ENCODE measurements at regions not wholly inside any gene's neighbourhood (a gene's known extent, or its start where the extent isn't known, plus 50 kb on each side); places are given as distances from the start of the nearest gene placed in this dataset.

DNA sequence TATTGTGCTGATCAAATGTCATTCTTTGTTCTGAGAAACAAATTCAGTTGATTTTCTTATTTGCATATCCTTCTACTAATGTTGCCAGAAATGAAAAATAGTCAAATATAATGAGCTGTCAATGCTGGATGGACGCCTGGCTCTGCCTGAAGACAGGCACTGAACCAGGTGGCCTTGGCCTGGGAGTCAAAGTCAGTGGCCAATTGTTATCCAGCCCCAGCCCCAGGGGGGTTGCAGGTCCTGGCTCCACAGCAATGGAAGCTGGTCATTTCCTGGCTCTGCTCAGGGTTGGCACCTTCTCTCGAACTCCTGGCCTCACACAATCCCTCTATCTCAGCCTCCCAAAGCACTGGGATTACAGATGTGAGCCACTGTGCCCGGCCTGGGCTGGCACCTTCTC, 176.8 kb upstream of the GLI2 start:
- no peak for TF ChIP-seq FOXK2 (IDR thresholded peaks at IDR 0.05)
- TF ChIP-seq, protein P1, sequence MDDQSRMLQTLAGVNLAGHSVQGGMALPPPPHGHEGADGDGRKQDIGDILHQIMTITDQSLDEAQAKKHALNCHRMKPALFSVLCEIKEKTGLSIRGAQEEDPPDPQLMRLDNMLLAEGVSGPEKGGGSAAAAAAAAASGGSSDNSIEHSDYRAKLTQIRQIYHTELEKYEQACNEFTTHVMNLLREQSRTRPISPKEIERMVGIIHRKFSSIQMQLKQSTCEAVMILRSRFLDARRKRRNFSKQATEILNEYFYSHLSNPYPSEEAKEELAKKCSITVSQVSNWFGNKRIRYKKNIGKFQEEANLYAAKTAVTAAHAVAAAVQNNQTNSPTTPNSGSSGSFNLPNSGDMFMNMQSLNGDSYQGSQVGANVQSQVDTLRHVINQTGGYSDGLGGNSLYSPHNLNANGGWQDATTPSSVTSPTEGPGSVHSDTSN (CRISPR knock-in tag; IDR thresholded peaks at IDR 0.05; ENCODE audit: borderline replicate concordance), result no peak
- TF ChIP-seq YY1 (IDR thresholded peaks at IDR 0.05; ENCODE audit: insufficient read depth, insufficient replicate concordance, low read depth, low read length), result no peak
- TF ChIP-seq, protein P2, sequence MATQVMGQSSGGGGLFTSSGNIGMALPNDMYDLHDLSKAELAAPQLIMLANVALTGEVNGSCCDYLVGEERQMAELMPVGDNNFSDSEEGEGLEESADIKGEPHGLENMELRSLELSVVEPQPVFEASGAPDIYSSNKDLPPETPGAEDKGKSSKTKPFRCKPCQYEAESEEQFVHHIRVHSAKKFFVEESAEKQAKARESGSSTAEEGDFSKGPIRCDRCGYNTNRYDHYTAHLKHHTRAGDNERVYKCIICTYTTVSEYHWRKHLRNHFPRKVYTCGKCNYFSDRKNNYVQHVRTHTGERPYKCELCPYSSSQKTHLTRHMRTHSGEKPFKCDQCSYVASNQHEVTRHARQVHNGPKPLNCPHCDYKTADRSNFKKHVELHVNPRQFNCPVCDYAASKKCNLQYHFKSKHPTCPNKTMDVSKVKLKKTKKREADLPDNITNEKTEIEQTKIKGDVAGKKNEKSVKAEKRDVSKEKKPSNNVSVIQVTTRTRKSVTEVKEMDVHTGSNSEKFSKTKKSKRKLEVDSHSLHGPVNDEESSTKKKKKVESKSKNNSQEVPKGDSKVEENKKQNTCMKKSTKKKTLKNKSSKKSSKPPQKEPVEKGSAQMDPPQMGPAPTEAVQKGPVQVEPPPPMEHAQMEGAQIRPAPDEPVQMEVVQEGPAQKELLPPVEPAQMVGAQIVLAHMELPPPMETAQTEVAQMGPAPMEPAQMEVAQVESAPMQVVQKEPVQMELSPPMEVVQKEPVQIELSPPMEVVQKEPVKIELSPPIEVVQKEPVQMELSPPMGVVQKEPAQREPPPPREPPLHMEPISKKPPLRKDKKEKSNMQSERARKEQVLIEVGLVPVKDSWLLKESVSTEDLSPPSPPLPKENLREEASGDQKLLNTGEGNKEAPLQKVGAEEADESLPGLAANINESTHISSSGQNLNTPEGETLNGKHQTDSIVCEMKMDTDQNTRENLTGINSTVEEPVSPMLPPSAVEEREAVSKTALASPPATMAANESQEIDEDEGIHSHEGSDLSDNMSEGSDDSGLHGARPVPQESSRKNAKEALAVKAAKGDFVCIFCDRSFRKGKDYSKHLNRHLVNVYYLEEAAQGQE (IDR thresholded peaks at IDR 0.05; ENCODE audit: borderline replicate concordance in 1 of 2, low read depth in 1 of 2, low read length in 2 of 2), result no peak
- TF ChIP-seq ZNF30 (CRISPR knock-in tag; IDR thresholded peaks at IDR 0.05), result no peak
- TF ChIP-seq, protein P3, sequence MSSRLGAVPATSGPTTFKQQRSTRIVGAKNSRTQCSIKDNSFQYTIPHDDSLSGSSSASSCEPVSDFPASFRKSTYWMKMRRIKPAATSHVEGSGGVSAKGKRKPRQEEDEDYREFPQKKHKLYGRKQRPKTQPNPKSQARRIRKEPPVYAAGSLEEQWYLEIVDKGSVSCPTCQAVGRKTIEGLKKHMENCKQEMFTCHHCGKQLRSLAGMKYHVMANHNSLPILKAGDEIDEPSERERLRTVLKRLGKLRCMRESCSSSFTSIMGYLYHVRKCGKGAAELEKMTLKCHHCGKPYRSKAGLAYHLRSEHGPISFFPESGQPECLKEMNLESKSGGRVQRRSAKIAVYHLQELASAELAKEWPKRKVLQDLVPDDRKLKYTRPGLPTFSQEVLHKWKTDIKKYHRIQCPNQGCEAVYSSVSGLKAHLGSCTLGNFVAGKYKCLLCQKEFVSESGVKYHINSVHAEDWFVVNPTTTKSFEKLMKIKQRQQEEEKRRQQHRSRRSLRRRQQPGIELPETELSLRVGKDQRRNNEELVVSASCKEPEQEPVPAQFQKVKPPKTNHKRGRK (CRISPR knock-in tag; IDR thresholded peaks at IDR 0.05), result no peak
- TF ChIP-seq, protein P4, sequence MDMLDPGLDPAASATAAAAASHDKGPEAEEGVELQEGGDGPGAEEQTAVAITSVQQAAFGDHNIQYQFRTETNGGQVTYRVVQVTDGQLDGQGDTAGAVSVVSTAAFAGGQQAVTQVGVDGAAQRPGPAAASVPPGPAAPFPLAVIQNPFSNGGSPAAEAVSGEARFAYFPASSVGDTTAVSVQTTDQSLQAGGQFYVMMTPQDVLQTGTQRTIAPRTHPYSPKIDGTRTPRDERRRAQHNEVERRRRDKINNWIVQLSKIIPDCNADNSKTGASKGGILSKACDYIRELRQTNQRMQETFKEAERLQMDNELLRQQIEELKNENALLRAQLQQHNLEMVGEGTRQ (IDR thresholded peaks at IDR 0.05; ENCODE audit: low read depth, low read length), result no peak
- TF ChIP-seq, protein P4 (CRISPR knock-in tag; IDR thresholded peaks at IDR 0.05; ENCODE audit: borderline replicate concordance), result no peak
- no peak for TF ChIP-seq POLR2AphosphoS5 (IDR thresholded peaks at IDR 0.05; ENCODE audit: low read depth, low read length)
- TF ChIP-seq EZH2 (conservative IDR thresholded peaks at IDR 0.05; ENCODE audit: low read depth, low read length), result no peak
- TF ChIP-seq, protein P5, sequence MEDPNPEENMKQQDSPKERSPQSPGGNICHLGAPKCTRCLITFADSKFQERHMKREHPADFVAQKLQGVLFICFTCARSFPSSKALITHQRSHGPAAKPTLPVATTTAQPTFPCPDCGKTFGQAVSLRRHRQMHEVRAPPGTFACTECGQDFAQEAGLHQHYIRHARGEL (CRISPR knock-in tag; IDR thresholded peaks at IDR 0.05), result no peak
- TF ChIP-seq, protein P6, sequence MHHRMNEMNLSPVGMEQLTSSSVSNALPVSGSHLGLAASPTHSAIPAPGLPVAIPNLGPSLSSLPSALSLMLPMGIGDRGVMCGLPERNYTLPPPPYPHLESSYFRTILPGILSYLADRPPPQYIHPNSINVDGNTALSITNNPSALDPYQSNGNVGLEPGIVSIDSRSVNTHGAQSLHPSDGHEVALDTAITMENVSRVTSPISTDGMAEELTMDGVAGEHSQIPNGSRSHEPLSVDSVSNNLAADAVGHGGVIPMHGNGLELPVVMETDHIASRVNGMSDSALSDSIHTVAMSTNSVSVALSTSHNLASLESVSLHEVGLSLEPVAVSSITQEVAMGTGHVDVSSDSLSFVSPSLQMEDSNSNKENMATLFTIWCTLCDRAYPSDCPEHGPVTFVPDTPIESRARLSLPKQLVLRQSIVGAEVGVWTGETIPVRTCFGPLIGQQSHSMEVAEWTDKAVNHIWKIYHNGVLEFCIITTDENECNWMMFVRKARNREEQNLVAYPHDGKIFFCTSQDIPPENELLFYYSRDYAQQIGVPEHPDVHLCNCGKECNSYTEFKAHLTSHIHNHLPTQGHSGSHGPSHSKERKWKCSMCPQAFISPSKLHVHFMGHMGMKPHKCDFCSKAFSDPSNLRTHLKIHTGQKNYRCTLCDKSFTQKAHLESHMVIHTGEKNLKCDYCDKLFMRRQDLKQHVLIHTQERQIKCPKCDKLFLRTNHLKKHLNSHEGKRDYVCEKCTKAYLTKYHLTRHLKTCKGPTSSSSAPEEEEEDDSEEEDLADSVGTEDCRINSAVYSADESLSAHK (CRISPR knock-in tag; IDR thresholded peaks at IDR 0.05; ENCODE audit: borderline replicate concordance), result no peak
- no peak for TF ChIP-seq BRD4 (CRISPR knock-in tag; IDR thresholded peaks at IDR 0.05)
